ENCODE measurements at regions not wholly inside any gene's neighbourhood (a gene's known extent, or its start where the extent isn't known, plus 50 kb on each side); places are given as distances from the start of the nearest gene placed in this dataset.

DNA sequence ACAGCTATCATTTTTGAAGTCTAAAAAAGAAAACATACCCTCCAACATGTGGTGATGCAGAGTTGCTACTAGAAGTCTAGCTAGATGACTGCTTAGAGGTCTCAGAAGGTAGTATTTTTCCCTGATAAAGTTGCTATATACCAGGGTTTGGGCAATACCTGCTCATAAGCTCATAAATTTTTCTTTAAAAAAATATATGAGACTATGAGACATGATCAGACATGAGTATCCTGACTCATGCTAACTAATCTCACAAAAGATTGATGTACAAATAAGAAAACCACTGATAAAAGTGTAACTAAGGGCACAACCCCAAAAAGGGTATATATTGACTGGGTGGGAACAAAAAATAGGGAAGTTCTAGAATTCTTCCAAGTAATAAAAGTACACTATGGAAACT, 740.9 kb downstream of the METTL15 start:
- no peak for TF ChIP-seq ESRRG (CRISPR knock-in tag; IDR thresholded peaks at IDR 0.05)
- no peak for TF ChIP-seq ZC3H10 (CRISPR knock-in tag; IDR thresholded peaks at IDR 0.05)
- TF ChIP-seq, protein P1, sequence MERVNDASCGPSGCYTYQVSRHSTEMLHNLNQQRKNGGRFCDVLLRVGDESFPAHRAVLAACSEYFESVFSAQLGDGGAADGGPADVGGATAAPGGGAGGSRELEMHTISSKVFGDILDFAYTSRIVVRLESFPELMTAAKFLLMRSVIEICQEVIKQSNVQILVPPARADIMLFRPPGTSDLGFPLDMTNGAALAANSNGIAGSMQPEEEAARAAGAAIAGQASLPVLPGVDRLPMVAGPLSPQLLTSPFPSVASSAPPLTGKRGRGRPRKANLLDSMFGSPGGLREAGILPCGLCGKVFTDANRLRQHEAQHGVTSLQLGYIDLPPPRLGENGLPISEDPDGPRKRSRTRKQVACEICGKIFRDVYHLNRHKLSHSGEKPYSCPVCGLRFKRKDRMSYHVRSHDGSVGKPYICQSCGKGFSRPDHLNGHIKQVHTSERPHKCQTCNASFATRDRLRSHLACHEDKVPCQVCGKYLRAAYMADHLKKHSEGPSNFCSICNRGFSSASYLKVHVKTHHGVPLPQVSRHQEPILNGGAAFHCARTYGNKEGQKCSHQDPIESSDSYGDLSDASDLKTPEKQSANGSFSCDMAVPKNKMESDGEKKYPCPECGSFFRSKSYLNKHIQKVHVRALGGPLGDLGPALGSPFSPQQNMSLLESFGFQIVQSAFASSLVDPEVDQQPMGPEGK (CRISPR knock-in tag; IDR thresholded peaks at IDR 0.05; ENCODE audit: borderline replicate concordance), result no peak
